ENCODE measurements at regions not wholly inside any gene's neighbourhood (a gene's known extent, or its start where the extent isn't known, plus 50 kb on each side); places are given as distances from the start of the nearest gene placed in this dataset.

DNA sequence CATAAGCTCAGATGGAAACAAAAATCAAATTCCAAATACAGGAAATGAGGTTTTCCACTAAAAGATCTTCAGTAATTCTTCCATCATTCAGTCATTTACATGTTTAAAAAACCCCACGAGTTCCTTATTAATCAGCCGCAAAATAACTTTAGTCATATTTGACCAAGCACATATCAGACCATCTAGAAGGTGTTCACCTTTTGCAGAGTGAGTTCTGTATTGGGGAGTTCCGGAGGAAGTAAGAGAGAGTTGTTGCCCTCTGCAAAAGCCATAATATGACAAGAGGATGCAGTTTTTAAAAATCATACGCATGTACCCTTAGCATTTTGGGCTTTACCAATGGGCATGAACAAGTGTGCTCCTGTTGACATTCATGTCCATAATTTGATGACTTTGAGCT lies 61.6 kb downstream of the CCR1 start:
- DNase-seq (ENCODE audit: low read depth in 2 of 2) = no peak

DNA sequence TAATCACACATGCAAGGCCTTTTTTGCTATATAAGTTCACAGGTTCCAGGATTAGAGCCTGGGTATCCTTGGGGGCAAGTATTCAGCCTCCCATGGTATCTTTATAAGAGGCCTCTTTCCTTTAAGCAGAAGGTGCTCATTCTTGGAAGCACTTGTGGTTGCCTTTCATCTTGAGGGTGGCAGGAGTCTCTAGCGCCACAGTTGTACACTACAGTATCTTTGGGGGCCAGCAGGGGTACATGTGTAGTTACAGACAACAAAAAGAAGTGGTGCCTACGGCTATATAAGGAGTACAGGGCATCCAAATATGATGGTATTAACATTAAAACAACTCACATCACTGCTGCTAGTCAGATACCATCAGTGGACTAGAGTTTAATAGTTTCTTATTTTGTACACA lies 62.1 kb downstream of the CCR1 start:
- no peak for DNase-seq (ENCODE audit: low read depth in 2 of 2)

DNA sequence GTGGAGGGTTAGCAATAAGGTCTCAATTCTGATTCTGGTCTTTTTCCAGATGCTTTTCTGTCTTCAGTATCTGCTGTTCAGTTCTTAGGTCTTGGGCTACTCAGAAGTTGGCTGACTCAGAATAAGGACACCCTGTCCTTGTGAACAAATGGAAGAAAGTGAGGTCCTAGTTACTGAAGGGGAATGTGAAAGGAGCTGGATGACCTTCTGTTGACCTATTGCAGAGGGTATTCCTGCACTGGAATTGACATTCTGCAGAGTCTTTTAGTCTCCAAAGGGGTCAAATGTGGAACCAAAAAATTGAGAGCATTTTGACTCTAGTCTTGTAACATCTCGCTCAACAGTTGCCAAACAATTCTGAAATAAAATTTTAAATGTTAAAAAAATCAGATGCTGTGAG lies 63.0 kb downstream of the CCR1 start:
- no peak for DNase-seq (ENCODE audit: low read depth in 2 of 2)

GRCh38 chr3:46143951-46144473 lies 64.1 kb downstream of the CCR1 start:
- DNase-seq (ENCODE audit: low read depth in 2 of 2) = no peak

DNA sequence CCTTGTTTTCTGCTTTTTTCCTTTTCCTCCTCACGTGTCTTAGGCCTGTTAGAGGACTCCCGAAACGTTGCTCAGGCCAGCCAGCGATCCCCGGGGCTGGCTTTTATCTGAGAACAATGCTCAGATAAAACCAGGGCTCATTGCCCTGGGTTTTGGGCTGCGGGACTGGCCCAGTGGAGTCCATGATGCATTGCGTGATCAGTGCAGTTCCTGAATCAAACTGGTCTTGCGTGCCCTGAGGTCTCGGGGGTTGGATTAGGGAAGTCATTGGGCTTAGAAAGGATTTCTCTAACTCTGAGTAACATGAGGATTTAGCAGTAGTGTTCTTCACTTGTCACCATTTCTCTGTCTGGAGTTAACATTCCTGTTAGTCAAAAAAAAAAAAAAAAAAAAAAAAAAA lies 66.3 kb downstream of the CCR1 start:
- no peak for DNase-seq (ENCODE audit: low read depth in 2 of 2)

DNA sequence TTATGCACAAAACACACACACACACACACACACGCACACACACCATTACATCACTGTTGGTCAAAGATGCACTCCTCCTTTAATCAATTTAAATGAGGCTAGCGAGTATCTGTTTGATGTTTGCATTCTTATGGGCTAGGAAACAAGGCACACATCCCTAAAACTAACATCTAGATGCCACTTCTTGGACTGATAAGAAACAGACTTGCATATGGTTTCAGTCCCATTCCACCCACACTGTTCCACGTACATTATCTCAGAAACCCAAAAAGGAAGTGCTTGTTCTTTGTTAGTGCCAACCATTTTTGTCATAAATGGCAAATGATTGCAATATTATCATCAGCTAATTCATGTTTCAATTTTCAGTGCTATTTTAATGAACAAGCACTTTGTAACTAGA lies 69.5 kb downstream of the CCR1 start:
- no peak for DNase-seq (ENCODE audit: low read depth in 2 of 2)

- no peak for DNase-seq (ENCODE audit: low read depth in 2 of 2)
Measured at GRCh38 chr3:46135475-46135874, 72.6 kb downstream of the CCR1 start.

GRCh38 chr3:46133285-46133684 lies 74.8 kb downstream of the CCR1 start:
- DNase-seq (ENCODE audit: low read depth in 2 of 2) = no peak

DNA sequence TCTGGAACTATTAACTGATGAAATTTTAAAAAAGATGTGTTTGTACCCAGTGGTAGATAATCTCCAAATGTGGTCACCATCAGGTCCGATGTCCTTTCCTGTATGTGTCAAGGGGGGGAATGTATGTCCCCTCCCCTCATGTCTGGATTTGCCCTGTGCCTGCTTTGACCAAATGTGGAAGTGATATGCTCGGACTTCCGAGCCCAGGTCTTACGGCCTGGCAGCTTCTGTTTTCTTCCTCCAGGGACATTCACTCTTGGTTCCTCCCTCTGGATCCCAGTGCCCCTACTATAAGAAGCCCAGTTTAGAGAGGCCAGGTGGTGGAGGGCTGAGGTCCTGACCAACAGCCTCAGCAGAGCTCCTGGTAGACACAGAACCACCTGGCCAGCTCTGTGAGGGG lies 75.5 kb downstream of the CCR1 start:
- DNase-seq (ENCODE audit: low read depth in 2 of 2) = no peak

DNA sequence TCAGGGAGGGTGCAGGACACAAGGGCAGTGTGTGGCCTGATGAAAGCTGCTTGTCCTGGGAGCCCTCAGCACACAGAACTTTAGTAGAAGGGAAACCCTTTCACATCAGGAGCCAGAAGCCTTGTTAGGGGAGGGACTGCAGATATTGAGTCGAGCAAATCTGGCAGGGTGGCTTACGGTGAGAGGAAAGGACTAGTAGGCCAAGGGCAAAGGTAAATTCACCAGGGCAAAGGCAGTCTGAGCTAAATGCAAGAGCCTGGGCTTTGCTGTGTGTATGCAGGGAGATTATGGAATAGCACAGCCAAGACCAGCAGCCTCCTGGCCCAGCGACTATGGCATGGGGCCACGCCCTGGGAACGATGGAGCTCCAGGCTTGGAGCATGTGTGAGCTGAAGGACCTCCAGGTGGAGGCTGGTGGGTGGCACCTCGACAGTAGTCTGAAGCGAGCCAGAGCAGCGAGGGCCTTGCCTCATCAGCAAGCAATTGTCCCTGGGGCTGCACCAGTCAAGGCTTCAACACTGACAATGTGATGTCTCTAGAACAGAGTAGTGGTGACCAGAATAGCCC lies 76.1 kb downstream of the CCR1 start:
- DNase-seq (ENCODE audit: low read depth in 2 of 2) = no peak

DNA sequence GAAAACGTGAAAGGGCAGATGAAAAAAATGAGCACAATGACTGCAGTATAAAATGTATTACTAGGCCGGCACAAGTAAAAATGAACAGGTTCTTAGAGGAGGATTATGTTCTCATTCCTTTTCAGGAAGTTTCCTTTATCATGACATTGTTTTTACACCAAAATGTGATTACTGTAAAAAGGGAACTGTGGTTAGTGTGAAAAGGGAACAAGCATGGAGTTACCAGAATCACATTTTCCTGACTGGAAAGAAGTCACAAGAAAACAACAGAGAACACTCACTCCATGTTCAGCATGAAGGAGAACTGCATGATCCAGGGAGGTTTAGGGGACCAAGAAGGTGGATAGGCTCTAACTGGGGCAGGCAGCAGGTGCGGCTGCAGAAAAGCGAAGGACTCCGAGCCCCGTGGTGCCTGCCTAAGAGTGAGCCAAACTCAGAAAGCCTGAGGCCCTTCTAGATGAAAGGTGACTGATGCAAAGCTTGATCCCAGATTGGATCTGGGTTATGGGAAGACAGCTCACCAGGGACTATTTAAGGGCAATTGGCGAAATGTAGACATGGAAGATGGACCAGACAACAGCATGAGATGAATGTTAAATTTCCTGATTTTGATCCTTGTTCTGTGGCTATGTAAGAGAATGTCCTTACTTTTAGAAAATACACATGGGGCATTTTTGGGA lies 77.3 kb downstream of the CCR1 start:
- DNase-seq (ENCODE audit: low read depth in 2 of 2) = no peak

DNA sequence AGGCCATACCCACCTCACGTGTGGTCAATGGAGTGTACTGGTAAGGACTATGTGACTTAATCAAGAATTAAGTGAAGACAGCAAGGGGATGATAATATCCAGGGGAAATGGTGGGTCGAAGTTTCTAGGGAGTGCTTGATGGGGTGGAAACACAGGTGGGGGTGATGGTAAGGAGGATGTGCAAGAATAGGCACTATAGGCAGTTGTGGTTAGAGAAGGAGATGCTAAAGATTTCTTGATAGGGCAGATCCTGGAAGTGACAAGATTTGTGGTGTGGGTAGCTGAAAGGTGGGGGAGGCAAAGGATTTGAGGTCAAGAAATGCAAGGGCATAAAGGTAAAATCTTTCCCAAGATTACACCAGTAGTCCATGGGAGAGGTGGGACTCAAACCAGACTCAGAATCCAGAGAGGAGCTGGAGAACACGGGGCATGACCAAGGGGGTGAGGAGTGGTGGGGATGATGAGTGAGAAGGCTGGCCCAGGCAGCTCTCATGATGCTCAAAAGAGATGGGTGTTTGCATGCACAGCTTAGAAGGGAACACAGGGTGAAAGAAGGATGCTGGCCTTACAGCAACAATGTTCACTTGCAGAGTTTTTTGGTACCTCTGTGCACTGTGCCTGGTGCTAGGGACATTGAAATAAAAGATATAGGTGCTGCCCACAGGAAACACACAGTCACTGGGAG lies 78.4 kb downstream of the CCR1 start:
- no peak for DNase-seq (ENCODE audit: low read depth in 2 of 2)

DNA sequence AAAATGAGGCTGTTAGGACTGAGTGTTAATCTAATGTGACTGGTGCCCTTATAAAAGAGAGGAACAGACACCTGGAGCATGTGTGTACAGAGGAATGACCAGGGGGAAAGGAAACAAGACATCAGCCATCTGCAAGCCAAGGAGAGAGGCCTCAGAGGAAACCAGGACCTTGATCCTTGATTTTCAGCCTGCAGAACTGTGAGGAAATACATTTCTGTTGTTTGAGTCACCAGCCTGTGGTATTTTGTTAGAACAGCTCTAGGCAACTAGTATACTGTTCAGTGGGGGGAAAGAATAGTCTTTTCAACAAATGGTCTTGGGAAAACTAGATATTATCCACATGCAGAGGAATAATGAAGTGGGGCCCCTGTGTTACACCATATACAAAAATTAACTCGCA lies 80.6 kb downstream of the CCR1 start:
- DNase-seq (ENCODE audit: low read depth in 2 of 2) = no peak

DNA sequence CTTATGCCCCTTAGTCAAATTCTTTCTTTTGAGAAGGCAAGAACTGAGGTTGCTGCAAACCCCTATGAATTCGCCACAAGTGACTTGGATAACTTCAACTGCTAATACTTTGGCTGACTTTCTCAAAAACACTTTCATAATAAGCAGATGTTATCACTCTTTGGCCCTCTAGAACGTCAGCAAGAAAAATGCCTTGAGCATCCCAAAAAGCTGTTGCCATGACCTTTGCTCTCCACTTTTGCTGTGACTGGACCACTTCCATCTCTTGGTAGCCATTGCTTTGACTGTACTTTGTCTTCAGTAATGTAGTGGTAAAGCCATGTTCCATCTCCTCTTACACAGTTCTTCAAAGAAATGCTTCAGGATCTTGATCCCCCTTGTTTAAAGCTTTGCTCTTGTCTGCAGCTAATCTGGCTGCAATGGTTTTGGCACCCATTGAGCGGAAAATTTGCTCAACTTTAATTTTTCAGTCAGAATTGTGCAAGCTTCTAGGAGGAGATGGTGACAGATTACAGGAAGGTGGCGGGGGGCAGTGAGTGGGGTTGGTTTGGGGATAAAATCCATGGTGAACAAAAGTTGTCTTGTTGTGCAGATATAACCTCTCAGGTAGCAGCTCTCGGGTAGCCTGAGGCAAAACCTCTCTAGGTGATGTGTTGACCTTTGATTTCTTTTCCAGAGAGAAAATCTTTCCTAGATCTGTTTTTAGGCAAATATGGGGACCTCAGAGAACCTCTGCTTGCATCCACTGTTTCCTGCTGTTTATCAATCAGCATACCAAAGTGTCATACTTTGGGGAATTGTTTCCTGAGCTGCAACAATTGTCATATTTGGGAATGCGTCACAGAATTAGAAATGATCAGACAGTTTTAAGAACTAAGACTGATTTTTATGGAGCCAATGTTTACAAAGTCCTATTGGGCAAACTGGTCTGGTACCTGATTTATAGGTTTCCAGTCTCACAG lies 83.6 kb downstream of the CCR1 start:
- no peak for DNase-seq (ENCODE audit: low read depth in 2 of 2)

GRCh38 chr3:46123646-46124045 lies 84.5 kb downstream of the CCR1 start:
- no peak for DNase-seq (ENCODE audit: low read depth in 2 of 2)

DNA sequence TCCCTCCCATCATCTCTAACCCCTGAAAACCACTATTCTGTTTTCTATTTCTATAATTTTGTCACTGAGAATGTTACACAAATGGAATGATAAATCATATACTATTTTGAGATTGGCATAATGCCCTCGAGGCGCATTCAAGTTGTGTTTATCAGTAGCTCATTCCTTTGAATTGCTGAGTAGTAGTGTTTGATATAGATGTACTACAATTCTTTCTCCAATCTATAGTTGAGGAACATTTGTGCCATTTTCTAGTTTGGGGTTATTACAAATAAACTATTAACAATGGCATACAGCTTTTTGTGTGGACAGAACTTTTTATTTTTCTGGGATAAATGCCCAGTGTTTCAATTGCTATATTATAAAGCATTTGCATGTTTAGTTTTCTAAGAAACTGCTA lies 86.0 kb downstream of the CCR1 start:
- no peak for DNase-seq (ENCODE audit: low read depth in 2 of 2)

GRCh38 chr3:46120983-46121382 lies 87.1 kb downstream of the CCR1 start:
- DNase-seq (ENCODE audit: low read depth in 2 of 2) = no peak

DNA sequence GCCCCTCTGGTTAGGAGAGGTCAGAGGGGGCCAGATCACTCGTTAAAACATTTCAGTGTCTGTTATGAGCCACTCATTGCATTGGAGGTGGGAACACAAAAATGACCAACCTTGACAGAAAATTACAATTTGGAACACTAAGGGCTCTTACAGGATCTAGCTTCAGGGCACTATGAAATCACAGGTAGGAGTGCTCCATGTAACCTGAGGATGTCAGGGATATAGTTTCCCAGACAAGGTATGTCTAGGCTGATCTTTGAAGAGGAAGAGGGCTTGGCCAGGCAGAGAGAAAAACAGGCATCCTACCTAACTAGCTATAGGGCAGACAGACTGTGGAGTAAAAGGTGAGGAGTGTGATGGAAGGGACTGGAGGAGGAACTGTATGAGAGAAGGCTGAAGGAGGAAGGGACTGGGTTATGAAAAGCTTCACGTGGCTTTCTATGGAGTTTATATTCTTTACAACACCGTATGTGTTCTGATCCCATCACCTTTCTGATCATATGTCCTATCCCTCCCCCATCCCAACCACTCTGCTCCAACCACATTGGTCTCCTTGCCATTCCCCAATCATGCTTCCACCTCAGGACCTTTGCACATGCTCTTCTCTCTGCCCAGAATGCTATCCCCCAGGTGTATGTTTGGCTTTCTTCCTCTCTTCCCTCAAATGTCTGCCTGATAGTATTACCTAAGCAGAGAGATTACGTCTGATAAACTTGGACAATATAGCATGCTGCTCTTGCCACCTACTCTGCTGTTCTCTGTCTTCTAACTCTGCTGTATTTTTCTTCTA lies 88.2 kb downstream of the CCR1 start:
- DNase-seq (ENCODE audit: low read depth in 2 of 2) = no peak

GRCh38 chr3:46119253-46119652 lies 88.9 kb downstream of the CCR1 start:
- DNase-seq (ENCODE audit: low read depth in 2 of 2) = no peak

- no peak for DNase-seq (ENCODE audit: low read depth in 2 of 2)
Measured at GRCh38 chr3:46116996-46117395, 89.7 kb upstream of the XCR1 start.

DNA sequence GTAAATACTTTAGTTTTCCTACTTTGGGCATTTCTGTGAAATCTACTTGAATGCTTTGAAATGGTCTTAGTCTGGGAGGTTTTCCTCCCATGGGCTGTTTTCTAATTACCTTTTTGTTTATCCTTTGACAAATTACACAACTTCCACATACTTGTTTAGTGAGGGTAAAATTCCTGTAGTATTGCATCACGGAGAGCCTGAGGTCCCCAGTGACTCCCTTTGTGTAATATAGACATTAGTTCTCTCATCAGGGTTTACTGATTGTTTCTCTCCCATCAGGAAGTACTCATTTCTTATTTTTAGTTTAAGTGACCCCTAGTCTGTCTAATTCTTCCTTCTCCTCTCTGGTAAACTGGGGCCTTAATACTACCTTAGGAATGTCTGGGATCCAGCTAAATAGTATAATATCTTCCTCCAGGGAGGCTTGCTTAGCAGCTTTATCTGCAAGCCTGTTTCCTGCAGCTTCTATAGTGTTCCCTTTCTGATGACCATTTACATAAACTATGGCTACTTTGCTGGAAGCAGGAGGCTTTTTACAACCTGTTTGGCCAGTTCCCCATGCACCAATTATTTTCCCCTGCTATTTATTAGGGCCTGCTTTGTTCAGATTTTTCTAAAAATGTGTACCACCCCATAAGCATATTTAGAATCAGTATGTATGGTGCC lies 87.2 kb upstream of the XCR1 start:
- no peak for DNase-seq (ENCODE audit: low read depth in 2 of 2)

Data from stimulated activated CD8-positive, alpha-beta memory T cell treated with anti-CD3 and anti-CD28 coated beads, Interleukin-7, amount 100 ng/mL, for 4 hours (primary cell).